Cerebellar nuclear complex (tissue), 1 donor: ENCODE measurements at regions not wholly inside any gene's neighbourhood (a gene's known extent, or its start where the extent isn't known, plus 50 kb on each side); places are given as distances from the start of the nearest gene placed in this dataset.
"Not testable (repeated sequence)": the region's sequence is repeated elsewhere in the genome, so short reads cannot be mapped to it uniquely, and the experiment has no call there.

Source experiments
- DNase-seq, 2 experiments: peaks; one replicate each; lab custom pipeline; 2025; lab: John Stamatoyannopoulos, UW

- DNase-seq = peak in 1 of 2 experiments; percentile 15
Observed at GRCh38 chr16:85514598-85515318, 98.4 kb upstream of the GSE1 start.

- DNase-seq = no peak
Observed at GRCh38 chr16:85515319-85515745, 97.8 kb upstream of the GSE1 start.

GRCh38 chr16:85515830-85516397 is 97.2 kb upstream of the GSE1 start:
- DNase-seq = no peak

GRCh38 chr16:85517154-85517553 is 96.0 kb upstream of the GSE1 start:
- no peak for DNase-seq

- no peak for DNase-seq
Observed at GRCh38 chr16:85517563-85518179, 95.5 kb upstream of the GSE1 start.

- DNase-seq = no peak
Observed at GRCh38 chr16:85518398-85519049, 94.6 kb upstream of the GSE1 start.

- DNase-seq = not testable (repeated sequence)
Observed at GRCh38 chr16:85519050-85519440, 94.1 kb upstream of the GSE1 start.

- DNase-seq = no peak
Observed at GRCh38 chr16:85519540-85520231, 93.4 kb upstream of the GSE1 start.

- no peak for DNase-seq
Observed at GRCh38 chr16:85520853-85521521, 92.1 kb upstream of the GSE1 start.

GRCh38 chr16:85521552-85522307 is 91.4 kb upstream of the GSE1 start:
- no peak for DNase-seq

GRCh38 chr16:85522308-85522841 is 90.7 kb upstream of the GSE1 start:
- DNase-seq = no peak

- no peak for DNase-seq
Observed at GRCh38 chr16:85522842-85523601, 90.1 kb upstream of the GSE1 start.

- no peak for DNase-seq
Observed at GRCh38 chr16:85523602-85524364, 89.3 kb upstream of the GSE1 start.

- no peak for DNase-seq
Observed at GRCh38 chr16:85524365-85524629, 88.8 kb upstream of the GSE1 start.

- no peak for DNase-seq
Observed at GRCh38 chr16:85524630-85525419, 88.3 kb upstream of the GSE1 start.

GRCh38 chr16:85525420-85526184 is 87.5 kb upstream of the GSE1 start:
- no peak for DNase-seq

- DNase-seq = no peak
Observed at GRCh38 chr16:85526185-85526974, 86.7 kb upstream of the GSE1 start.
